Stimulated activated CD4-positive, alpha-beta T cell treated with anti-CD3 and anti-CD28 coated beads, Interleukin-1b, Interleukin-23, amount 100 ng/mL, for 4 hours (primary cell): ENCODE measurements at regions not wholly inside any gene's neighbourhood (a gene's known extent, or its start where the extent isn't known, plus 50 kb on each side); places are given as distances from the start of the nearest gene placed in this dataset.

Experiments
- DNase-seq, 2 donors: peaks; one replicate each; pipeline ENCODE4 v3.0.0-alpha.2; 2020; ENCODE audit warnings: low read depth in 2 of 2

DNA sequence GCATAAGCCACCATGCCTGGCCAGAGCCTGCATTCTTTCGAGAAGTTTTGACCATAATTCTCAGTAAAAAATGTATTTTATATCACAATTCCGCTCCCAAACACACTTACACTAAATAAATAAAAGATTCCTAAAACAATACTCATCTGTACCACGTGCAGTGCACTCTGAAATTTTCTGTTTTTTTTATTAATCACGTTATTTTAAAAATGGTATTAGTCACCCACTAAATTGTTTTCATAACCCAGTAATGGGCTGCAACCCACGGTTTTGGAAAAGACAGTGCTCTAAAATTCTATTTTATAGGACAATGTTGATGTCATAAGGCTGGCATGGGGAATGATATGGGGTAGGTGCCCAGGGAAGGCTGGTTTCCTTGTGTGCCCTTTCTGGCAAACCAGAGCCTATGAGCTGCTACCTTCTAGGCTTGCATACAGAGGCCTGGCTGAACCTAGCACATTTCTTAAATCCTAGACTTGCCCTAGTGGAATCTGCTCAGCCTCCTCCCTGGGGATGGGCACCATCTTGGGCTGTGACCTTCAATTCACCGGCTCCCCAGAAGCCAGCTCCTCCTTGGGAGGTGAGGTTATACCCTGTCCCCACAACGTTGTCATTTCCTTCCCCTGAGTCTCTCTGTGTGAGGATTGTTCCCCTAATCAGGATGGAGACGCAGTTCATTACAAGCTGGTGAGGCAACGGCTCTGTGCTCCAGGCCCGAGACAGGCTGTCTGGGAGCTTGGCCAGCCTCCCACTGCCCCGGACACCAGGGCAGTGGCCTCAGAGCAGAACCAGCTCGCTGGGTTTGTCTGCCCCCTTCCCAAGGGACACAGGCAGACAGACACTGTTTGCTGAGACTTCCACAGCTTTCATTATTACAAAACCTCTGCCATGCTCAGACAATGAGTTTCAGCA, 116.5 kb upstream of the NAV2 start:
- no peak for DNase-seq

DNA sequence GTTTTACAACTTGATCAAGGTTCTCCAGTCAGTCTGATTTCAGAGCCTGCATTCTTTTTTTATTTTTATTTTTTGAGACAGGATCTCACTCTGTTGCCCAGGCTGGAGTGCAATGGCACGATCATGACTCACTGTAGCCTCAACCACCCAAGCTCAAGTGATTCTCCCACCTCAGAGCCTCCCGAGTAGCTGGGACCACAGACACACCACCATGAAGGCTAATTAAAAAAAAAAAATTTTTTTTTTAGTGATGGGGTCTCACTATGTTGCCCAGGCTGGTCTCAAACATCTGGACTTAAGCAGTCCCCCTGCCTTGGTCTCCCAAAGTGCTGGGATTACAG, 117.2 kb upstream of the NAV2 start:
- no peak for DNase-seq

DNA sequence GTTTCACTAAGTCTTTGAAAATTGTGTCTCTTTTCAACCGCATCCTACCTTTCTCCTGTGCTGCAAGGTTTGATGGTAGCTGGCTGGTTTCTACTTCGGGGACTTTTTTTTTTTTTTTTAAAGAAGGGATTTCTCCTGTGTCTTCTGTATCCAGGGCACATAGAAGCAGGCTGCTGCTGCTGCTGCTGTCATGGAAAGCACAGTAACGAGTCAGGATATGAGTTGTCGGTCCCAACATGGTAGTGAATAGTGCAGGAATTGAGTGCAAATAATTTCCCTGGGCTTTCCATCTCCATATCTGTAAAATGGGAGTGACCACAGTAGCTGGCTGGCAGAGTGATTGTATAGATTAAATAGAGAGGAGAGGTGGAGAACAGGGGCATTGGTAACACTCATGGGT, 118.3 kb upstream of the NAV2 start:
- DNase-seq, result no peak

DNA sequence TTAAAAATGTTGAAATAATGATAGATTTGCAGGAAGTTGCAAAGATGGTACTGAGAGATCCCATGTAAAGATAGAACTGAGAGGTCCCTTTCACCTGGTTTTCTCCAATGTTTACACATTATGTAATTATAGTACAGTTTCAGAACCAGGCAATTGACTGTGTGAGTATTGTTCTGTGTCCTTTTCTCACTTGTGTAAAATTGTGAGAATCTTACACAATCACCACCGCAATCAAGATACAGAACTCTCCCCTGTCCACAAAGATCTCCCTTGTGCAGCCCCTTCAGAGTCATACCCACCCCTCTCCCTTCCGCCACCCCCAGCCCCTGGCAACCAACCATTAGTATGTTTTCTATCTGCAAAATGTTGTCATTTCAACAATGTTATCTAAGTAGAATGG, 119.8 kb upstream of the NAV2 start:
- DNase-seq, result no peak

DNA sequence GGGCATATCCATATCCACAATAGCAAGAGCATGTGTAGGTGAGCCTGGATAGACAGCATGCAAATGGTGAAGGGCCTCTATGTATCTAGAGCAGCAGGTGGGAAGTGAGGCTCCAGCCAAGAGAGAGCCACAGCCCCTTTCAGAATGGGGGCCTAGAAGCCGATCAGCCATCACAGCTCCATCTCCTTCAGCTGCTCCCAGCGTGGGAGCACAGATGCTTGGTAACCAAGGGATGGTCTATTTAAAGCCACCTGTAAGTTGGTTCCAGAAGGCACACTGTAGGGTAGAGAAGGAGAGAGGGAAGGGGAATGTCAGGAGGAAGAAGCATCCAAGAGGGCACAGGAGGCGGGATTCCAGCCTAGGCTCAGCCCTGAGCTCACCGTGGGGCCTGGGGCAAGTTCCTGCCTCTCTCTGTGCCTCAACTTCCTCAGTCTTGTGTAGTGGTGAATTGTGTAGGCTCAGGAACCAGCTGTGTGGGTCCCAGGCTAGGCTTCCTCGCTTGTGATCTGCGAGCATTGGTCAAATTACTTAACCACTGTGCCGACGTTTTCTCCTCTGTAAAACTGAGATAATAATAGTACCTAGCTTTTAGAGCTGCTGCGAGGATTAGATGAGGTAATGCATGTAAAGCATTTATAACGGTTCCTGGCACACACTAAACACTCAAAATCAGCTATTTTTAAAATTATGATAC, 122.9 kb upstream of the NAV2 start:
- no peak for DNase-seq

DNA sequence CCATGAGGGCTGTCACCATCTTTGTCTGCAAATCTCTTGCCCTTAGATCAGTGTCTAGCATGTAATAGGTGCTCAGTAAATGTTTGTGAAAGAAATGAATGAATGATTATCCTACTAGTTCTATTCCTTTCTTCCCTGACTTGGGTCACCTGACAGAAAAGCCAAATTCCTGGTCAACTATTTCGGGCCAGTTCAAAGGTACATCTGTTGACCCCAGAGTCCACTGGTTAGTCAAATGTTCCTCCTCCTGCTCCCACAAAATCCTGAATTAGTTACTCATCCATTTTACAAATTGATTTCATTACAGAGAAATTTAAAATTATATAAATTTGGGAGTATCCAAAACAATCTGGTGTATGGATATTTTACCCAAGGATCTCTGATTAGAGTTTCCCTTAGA, 124.7 kb upstream of the NAV2 start:
- no peak for DNase-seq

DNA sequence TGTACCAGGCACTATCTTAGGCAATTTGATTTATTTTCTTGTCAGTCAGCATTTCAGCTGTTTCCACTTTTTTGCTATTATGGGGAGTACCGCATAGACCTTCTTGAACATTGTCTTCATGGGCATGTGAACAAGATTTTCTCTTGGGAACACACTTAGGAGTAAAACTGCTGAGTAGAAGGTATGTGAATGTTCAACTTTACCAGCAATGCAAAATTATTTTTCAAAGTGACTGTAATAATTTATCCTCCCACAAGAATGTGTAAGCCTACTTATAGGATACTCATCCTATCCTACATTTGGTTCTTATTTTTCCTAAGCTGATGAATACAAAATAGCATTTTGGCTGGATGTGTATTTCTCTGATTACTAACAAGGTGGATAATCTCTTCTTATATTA, 132.0 kb upstream of the NAV2 start:
- no peak for DNase-seq

DNA sequence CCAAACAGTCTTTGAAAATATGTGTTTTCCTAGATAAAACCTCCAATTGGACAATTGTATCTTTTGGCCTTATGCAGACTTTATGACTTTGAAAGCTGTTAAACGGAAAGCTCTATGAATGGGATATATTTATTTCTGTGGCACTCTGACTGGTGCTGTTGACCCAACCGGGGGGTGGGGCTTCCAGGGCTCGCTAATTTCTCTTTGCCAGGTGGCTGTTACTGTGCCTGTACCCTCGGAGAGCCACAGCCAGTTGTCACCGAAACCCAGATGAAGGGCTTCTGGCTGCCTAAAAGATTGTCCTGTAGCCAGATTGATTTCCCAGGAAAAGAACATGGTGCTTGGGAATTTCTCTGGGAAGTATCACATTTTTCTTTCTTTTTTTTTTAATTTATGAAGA, 132.7 kb upstream of the NAV2 start:
- no peak for DNase-seq

DNA sequence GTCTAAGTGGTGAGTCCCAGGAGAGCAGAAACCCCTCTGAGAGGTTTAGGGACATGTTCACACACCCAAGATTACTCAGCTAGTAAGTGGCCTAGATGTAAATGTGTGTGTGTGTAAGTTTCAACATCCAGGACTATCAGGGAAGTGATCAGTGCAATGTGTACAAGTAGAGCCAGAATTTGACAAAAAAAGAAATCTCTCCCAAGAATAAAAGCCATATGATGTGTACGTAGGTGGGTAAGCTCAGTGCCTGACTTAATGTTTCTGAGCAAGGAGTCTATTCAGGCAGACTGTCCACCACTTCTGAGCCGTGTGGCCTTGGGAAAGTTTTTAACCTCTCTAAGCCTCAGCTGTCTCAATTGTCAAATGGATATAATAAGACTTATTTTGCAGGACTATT, 133.8 kb upstream of the NAV2 start:
- no peak for DNase-seq

DNA sequence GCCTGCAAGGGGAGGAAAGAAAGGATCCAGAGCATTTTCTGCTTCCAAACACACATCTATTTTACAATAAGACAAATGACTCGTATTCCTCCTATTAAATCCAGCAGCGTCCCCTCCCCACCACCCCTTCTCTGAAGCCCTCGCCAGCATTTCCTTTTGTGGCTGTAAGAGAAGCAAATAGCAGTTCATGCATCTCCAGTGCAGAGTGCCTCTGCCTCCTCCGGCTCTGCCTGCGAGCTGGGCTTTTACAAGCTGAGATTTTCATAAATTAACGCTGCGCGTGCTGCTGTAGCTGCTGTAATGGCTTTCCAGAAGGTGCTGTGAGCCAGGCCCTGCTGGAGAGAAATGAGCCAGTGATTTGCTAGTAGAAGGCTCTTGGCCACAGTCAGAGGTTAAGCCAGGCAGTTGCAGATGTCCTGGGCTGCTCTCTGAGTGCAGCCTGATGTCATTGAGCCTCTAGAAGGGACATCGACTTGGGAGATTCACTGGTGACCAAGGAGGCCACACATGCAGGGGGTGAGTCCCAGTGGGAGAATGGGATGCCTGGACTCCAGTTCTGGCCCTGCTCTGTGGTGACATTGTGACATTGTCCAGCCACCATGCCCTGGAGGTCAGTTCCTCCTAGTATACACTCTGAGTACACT, 134.5 kb upstream of the NAV2 start:
- DNase-seq, result no peak

DNA sequence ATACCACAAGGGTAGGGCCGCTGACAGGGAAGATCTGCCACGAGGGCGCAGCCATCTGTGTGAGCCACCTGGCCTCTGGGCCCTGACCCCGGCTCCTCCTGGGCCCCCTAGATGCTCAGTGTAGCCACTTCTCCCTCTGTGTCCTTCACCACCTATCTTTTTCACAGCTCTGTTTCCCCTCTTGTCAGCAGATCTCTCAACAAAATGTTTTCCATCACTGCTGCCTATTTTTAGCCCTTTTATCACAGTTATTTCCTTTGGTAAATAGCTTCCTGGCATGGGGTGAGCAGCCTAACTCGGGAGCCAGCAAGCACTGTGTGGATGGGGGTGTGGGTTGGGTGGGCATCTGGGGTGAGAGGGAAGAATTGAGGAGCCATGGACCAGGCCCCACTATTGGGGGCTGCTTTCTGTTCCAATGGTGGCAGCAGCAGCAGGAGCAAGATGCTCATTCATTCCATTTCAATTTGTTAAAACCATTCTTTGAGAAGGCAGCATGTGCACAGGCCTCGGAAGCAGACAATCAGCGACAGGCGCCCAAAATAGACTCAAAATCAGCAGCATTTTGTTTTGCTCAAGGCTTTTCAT, 135.2 kb upstream of the NAV2 start:
- no peak for DNase-seq

DNA sequence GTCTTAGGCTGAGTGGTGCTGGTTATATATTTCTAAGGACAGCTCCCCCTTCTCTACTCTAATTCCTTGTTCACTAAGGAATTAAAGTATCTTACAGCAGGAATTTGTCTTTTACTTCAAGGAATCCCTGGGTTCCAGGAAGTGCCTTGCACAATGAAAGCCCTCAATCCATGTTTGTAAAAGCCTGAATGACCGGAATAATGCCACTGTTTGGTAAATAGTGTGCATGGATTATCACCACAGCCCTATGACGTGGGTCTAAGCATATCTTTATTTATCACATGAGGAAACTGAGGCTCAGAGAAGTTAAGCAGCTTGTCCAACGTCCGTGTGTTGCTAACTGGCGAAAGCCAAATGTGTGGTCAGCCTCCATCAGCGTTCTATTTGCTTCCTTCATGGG, 135.7 kb upstream of the NAV2 start:
- DNase-seq, result no peak

DNA sequence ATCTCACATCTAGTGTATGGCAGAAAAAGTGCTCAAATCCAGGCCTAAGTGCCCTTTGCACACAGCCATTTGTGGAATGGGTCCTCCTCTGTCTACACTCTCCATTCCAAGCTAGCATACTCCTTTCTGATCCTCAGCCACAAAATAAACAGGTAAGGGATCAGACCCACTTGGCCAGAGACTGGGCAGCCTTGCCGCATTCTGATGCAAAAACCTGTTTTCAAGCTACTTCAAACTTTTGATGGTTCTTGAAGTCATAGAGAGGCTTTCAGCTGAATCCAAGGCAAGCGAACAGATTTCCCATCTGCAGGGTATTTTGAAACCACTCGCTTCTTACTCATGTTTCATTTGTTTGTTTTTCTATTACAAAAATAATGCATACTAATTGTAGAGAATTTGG, 136.6 kb upstream of the NAV2 start:
- no peak for DNase-seq

DNA sequence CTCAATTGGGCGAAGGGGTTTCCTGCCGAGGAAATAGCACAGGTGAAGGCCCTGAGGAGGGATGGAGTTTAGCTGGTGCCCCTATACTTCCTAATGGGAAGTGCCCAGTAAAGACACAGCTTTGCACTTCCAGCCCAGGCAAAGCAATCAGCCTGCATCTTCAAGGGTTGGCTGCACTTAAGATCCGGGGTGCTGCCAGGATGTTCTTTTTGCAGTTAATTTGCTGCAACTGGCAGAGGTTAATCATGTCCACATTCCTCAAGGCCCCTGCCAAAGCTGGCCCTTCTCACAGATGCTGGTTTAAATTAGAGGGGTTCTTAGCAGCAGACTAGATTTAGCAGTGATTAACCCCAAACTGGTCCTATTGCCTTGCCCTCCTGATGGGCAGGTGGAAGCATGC, 137.7 kb upstream of the NAV2 start:
- DNase-seq, result no peak

DNA sequence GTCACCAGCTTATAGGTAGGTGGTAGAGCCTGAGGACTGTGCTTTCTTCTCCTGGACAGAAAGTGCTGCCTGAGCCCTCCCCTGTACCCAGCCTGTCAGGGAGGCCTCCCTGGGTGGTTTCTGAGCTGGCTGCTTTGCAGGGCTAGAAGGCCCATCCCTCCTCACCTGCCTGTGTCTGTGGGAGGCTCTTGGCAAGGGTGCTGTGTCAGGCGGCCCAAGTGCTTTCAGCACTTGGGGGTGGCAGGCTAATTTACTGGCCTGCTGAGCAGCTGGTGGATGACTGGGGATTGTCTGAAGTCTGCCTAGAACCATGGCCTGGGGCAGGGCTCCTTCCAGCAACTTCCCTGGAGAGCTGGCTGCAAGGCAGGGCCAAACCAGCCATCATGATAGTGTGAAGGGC, 139.0 kb upstream of the NAV2 start:
- DNase-seq, result no peak

DNA sequence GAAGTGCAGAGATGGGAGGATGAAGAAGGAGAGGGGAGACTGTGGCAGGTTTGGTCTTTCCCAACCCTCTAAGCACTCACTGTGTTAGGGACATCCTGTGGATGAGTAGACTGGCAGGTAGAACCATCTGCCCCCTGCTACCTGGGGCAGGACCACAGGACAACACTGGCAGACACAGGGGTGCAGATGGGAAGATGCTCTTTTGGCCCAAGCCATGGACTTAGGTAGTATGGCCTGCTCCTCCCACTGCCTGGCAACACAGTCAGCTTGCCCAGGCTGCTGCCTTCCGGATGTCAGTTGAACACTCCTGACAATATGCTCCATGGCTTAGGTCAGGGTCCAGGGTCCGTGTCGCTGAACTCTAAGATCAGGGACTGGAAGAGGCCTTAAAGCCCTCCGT, 140.7 kb upstream of the NAV2 start:
- DNase-seq, result no peak

DNA sequence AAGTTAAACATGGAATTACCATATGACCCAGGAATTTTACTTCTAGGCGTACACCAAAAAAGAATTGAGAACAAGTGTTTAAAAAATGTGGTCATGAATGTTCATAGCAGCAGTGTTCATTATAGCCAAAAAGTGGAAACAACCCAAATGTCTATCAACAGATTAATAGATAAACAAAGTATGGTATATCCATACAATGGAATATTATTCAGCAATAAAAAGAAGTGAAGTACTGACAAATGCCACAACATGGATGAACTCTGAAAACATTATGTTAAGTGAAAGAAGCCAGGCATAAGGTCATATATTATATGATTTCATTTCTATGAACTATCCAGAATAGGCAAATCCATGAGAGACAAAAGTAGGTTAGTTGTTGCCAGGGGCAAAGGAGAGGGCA, 141.7 kb upstream of the NAV2 start:
- no peak for DNase-seq

DNA sequence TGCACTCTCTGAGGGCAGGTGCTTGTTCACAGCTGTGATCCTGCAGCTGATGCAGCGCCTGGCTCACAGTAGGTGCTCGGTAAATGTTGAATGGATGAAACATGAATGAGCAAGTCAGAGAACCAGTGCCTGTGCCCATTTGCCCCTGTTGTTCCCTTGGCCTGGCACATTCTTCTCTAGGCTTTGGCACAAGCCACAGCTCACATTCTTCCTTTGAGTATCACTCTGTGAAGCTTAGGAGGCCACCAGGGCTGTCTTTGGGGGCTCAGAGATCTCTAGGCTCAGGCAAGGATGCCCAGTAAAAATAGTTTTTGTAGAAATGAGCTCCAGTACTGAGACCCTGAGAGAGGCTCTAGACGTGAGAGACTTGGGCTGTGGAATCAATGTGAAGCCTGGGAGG, 144.6 kb upstream of the NAV2 start:
- DNase-seq, result no peak

DNA sequence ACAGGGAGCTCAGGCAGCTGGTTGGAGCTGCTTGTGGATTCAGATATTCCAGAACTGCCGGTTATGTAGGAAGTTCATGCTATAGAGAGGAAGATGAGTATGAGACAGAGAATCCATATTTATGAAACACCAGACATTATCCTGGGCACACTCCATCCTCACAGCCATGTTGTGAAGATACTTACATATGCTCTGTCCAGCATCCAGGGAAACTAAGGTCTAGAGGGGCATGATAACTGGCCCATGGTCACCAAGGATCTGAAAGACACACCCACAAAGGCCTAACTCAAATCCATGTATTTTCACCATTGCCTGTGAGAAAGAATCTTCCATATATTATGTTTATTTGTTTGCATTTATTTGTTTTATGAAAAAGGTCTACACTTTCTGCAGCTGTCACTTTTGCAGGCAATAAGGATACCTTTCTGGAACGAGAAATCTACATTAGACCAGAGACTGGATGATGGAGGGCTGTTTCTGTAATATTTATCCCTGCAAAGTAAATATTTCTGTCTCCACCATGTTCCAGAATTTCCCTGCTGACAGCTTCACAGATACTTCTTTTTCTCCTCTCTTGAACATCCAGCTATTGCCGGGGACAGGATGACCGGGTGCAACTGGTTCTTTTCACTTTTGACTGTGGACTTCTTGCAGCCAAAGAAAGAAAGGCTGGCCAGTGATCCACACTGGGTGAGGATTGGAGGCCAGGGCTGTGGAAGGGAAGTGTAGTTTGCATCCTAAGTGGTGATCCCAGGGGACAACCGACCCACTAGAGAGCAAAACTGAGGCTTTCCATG, 145.9 kb upstream of the NAV2 start:
- no peak for DNase-seq

DNA sequence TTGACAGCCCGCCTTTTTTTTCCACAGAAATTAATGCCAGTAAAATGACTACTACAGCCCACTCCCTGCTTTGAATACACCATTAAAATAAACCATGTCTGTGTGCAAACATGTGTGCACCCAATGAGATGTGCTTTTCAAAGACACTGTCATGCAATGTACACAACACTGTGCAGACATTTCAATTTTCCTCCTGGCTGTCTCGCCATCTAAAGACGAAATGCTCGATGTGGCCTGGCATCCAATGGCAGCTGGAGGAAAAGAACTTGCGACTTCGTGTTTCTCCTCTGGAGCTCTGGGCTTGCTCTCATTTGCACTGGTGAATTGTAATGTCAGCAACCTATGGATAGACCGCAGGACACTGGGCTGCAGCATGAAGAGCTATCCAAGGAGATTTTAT, 147.0 kb upstream of the NAV2 start:
- DNase-seq, result no peak

DNA sequence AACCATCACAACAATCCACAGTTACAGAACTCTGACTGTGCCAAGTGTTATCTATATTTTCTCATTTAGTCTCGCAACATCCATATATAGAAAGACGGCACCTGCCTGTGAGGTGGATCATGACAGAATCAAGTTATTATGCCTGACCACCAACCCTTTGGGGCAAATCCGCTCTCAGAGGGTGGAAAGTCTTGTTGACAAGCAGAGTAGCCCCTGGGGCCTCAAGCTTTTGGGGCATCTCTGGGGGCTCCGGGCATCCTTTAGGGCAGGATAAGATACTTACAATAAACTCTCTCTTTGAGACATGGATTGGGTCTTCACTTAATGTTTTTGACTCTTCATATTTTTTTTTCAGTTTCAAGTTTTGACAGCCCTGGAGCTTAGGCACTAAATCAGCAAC, 150.5 kb upstream of the NAV2 start:
- DNase-seq, result no peak

DNA sequence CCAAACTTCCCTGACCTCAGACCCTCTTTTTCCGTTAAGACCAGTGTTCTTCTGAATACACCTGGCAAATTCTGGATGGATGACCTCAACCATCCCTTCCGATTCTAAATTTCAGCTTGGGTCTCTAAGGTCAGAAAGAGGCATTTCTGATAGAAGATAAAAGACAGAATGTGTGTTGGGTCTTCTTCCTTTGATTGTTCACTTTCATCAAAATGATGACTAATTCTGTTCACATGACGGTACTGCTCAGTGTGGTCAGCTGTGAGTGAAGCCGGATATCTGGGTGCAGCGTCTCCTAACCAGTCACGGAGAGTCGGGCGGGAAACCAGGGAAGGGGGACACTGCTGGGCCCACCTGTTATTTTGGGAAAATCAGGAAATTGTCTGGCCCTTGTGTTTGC, 151.6 kb upstream of the NAV2 start:
- no peak for DNase-seq
